ENCODE measurements at regions not wholly inside any gene's neighbourhood (a gene's known extent, or its start where the extent isn't known, plus 50 kb on each side); places are given as distances from the start of the nearest gene placed in this dataset.

DNA sequence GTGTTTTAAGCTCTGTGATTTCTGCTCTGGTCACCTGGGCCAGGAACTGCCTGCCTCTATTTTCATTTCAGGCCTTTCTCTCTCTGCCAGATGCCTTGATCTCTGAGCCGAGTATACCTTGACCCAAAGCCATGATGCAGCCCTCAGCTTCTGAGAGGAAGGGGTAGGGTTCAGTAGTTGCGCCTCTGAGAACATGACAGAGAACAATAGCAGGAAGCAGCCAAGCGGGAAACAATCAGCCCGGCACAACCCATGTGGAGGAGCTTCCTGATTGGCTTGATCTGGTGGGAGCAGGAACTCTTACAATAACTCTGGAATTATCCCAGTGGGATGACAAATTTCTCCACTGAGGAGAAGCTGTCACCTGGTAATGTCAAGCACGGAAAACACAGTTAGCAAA is 127.4 kb downstream of the PALM2AKAP2 start (continued):
- TF ChIP-seq YY1 (IDR thresholded peaks at IDR 0.05; ENCODE audit: low read depth, low read length), result 0 out of 2 replicates have a peak, but pooled peaks have one; percentile 37
- TF ChIP-seq, protein P1, sequence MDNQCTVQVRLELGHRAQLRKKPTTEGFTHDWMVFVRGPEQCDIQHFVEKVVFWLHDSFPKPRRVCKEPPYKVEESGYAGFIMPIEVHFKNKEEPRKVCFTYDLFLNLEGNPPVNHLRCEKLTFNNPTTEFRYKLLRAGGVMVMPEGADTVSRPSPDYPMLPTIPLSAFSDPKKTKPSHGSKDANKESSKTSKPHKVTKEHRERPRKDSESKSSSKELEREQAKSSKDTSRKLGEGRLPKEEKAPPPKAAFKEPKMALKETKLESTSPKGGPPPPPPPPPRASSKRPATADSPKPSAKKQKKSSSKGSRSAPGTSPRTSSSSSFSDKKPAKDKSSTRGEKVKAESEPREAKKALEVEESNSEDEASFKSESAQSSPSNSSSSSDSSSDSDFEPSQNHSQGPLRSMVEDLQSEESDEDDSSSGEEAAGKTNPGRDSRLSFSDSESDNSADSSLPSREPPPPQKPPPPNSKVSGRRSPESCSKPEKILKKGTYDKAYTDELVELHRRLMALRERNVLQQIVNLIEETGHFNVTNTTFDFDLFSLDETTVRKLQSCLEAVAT (IDR thresholded peaks at IDR 0.05), result no peak
- no peak for TF ChIP-seq SIN3A (IDR thresholded peaks at IDR 0.05; ENCODE audit: low read depth, low read length)
- no peak for TF ChIP-seq SREBF2 (IDR thresholded peaks at IDR 0.05; ENCODE audit: low read length)
- TF ChIP-seq ZNF217 (IDR thresholded peaks at IDR 0.05), result no peak
- no peak for TF ChIP-seq SIX5 (IDR thresholded peaks at IDR 0.05; ENCODE audit: low read depth, low read length, severe bottlenecking)
- TF ChIP-seq, protein P2, sequence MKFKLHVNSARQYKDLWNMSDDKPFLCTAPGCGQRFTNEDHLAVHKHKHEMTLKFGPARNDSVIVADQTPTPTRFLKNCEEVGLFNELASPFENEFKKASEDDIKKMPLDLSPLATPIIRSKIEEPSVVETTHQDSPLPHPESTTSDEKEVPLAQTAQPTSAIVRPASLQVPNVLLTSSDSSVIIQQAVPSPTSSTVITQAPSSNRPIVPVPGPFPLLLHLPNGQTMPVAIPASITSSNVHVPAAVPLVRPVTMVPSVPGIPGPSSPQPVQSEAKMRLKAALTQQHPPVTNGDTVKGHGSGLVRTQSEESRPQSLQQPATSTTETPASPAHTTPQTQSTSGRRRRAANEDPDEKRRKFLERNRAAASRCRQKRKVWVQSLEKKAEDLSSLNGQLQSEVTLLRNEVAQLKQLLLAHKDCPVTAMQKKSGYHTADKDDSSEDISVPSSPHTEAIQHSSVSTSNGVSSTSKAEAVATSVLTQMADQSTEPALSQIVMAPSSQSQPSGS (IDR thresholded peaks at IDR 0.05; ENCODE audit: low read length), result 0 out of 2 replicates have a peak, but pooled peaks have one; percentile 70
- no peak for TF ChIP-seq NRF1 (conservative IDR thresholded peaks at IDR 0.05; ENCODE audit: low read depth, low read length)
- 0 out of 2 replicates have a peak, but pooled peaks have one; percentile 28 for TF ChIP-seq RFX5 (IDR thresholded peaks at IDR 0.05; ENCODE audit: low read depth, low read length)
- peak; percentile 76 for TF ChIP-seq NFIC (IDR thresholded peaks at IDR 0.05; ENCODE audit: low read depth, low read length)
- peak; percentile 39; the same call in 1 of the 2 replicates for TF ChIP-seq CREM (IDR thresholded peaks at IDR 0.05; ENCODE audit: low read depth)
- TF ChIP-seq, protein P3, sequence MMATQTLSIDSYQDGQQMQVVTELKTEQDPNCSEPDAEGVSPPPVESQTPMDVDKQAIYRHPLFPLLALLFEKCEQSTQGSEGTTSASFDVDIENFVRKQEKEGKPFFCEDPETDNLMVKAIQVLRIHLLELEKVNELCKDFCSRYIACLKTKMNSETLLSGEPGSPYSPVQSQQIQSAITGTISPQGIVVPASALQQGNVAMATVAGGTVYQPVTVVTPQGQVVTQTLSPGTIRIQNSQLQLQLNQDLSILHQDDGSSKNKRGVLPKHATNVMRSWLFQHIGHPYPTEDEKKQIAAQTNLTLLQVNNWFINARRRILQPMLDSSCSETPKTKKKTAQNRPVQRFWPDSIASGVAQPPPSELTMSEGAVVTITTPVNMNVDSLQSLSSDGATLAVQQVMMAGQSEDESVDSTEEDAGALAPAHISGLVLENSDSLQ (IDR thresholded peaks at IDR 0.05), result no peak
- no peak for TF ChIP-seq RCOR1 (conservative IDR thresholded peaks at IDR 0.05; ENCODE audit: low read depth, low read length)
- TF ChIP-seq LARP7 (IDR thresholded peaks at IDR 0.05), result no peak
- TF ChIP-seq, protein P4, sequence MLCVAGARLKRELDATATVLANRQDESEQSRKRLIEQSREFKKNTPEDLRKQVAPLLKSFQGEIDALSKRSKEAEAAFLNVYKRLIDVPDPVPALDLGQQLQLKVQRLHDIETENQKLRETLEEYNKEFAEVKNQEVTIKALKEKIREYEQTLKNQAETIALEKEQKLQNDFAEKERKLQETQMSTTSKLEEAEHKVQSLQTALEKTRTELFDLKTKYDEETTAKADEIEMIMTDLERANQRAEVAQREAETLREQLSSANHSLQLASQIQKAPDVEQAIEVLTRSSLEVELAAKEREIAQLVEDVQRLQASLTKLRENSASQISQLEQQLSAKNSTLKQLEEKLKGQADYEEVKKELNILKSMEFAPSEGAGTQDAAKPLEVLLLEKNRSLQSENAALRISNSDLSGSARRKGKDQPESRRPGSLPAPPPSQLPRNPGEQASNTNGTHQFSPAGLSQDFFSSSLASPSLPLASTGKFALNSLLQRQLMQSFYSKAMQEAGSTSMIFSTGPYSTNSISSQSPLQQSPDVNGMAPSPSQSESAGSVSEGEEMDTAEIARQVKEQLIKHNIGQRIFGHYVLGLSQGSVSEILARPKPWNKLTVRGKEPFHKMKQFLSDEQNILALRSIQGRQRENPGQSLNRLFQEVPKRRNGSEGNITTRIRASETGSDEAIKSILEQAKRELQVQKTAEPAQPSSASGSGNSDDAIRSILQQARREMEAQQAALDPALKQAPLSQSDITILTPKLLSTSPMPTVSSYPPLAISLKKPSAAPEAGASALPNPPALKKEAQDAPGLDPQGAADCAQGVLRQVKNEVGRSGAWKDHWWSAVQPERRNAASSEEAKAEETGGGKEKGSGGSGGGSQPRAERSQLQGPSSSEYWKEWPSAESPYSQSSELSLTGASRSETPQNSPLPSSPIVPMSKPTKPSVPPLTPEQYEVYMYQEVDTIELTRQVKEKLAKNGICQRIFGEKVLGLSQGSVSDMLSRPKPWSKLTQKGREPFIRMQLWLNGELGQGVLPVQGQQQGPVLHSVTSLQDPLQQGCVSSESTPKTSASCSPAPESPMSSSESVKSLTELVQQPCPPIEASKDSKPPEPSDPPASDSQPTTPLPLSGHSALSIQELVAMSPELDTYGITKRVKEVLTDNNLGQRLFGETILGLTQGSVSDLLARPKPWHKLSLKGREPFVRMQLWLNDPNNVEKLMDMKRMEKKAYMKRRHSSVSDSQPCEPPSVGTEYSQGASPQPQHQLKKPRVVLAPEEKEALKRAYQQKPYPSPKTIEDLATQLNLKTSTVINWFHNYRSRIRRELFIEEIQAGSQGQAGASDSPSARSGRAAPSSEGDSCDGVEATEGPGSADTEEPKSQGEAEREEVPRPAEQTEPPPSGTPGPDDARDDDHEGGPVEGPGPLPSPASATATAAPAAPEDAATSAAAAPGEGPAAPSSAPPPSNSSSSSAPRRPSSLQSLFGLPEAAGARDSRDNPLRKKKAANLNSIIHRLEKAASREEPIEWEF (IDR thresholded peaks at IDR 0.05; ENCODE audit: insufficient replicate concordance, low read depth, low read length), result no peak
- TF ChIP-seq, protein P5, sequence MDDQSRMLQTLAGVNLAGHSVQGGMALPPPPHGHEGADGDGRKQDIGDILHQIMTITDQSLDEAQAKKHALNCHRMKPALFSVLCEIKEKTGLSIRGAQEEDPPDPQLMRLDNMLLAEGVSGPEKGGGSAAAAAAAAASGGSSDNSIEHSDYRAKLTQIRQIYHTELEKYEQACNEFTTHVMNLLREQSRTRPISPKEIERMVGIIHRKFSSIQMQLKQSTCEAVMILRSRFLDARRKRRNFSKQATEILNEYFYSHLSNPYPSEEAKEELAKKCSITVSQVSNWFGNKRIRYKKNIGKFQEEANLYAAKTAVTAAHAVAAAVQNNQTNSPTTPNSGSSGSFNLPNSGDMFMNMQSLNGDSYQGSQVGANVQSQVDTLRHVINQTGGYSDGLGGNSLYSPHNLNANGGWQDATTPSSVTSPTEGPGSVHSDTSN (IDR thresholded peaks at IDR 0.05; ENCODE audit: insufficient replicate concordance, low read depth, low read length), result no peak
- TF ChIP-seq SMC3 (IDR thresholded peaks at IDR 0.05; ENCODE audit: borderline replicate concordance, low read length), result no peak
- TF ChIP-seq POLR2AphosphoS5 (IDR thresholded peaks at IDR 0.05; ENCODE audit: low read length), result no peak
- TF ChIP-seq RUNX3 (IDR thresholded peaks at IDR 0.05; ENCODE audit: low read length), result peak; percentile 59
- no peak for TF ChIP-seq ASH2L (IDR thresholded peaks at IDR 0.05; ENCODE audit: borderline replicate concordance, low read depth)
- TF ChIP-seq MEF2B (IDR thresholded peaks at IDR 0.05; ENCODE audit: partially characterized antibody, poor library complexity, severe bottlenecking), result no peak
- TF ChIP-seq HDAC6 (IDR thresholded peaks at IDR 0.05; ENCODE audit: unreplicated experiment), result no peak
- TF ChIP-seq FOS (IDR thresholded peaks at IDR 0.05; ENCODE audit: borderline replicate concordance, extremely low read depth, insufficient read length), result no peak
